Endothelial cell of umbilical vein (primary cell): ENCODE measurements at regions not wholly inside any gene's neighbourhood (a gene's known extent, or its start where the extent isn't known, plus 50 kb on each side); places are given as distances from the start of the nearest gene placed in this dataset.

Experiments
- BruUV-seq: library from RNA; stranded (reverse); fragments of 400-500 nt; replicated peaks from 2 replicates; lab custom pipeline; 2021; lab: Mats Ljungman, UMichigan
- CTCF ChIA-PET: fragments of 300-600, 350-600 bp; sonication (Branson Sonifier 250); formaldehyde crosslinking; loops from one replicate; lab custom pipeline; 2021; ENCODE audit warnings: antibody characterized with exemption, inconsistent platforms; lab: Charles Lee
- POLR2A ChIA-PET: fragments of 300-600, 350-600 bp; sonication (Branson Sonifier 250); formaldehyde crosslinking; loops from one replicate; lab custom pipeline; 2021; ENCODE audit warnings: antibody characterized with exemption, inconsistent platforms; lab: Charles Lee
- DNase-seq: peaks from one replicate; pipeline ENCODE4 v3.0.0-alpha.2; 2011; ENCODE audit warnings: low read depth, low spot score
- FAIRE-seq: peaks from 2 replicates; lab custom pipeline; 2011; peaks lifted over from hg19 to GRCh38; lab: Jason Lieb, UNC
- H2AFZ ChIP-seq: 2 replicates; pipeline ENCODE4 v1.6.0; 2012; ENCODE audit warnings: low read depth, low read length, control low read depth, inconsistent platforms
- H3K27ac ChIP-seq: 2 replicates; pipeline ENCODE4 v1.5.1; 2011; ENCODE audit warnings: low read depth, mild to moderate bottlenecking, control low read depth, low read length, moderate library complexity; ENCODE audit not compliant: insufficient read depth
- H3K27me3 ChIP-seq, 2 experiments: 2 replicates each; pipeline versions ENCODE4 v1.6.0 to v1.6.1; 2011; ENCODE audit warnings: low read length in 2 of 2, mixed read lengths in 1 of 2; ENCODE audit not compliant: control insufficient read depth in 2 of 2, insufficient read depth in 2 of 2
- H3K36me3 ChIP-seq, 2 experiments: 2 replicates in 1 of 2; 3 replicates in 1 of 2; pipeline ENCODE4 v1.5.1; 2011; ENCODE audit warnings: low read length in 2 of 2, mild to moderate bottlenecking in 1 of 2, moderate library complexity in 1 of 2; ENCODE audit not compliant: control insufficient read depth in 2 of 2, insufficient read depth in 2 of 2; ENCODE audit errors: extremely low read depth in 1 of 2
- H3K4me1 ChIP-seq: 3 replicates; pipeline ENCODE4 v1.5.1; 2011; ENCODE audit warnings: mild to moderate bottlenecking, low read length; ENCODE audit not compliant: control insufficient read depth, insufficient read depth; ENCODE audit errors: extremely low read depth
- H3K4me2 ChIP-seq: 2 replicates; pipeline ENCODE4 v1.6.1; 2011; ENCODE audit warnings: low read length, control low read depth, mixed read lengths; ENCODE audit not compliant: insufficient read depth
- H3K4me3 ChIP-seq, 3 experiments: fragments of 200-600 bp in 1 of 3; sonication (generic), shearing (Covaris generic) in 1 of 3; replicated peaks in 1 of 3; 2 replicates each; pipeline ENCODE4 v1.5.1; 2011 to 2016; ENCODE audit warnings: control low read depth in 3 of 3, low read length in 3 of 3, mild to moderate bottlenecking in 2 of 3, inconsistent platforms in 1 of 3, low read depth in 1 of 3, moderate library complexity in 1 of 3; ENCODE audit not compliant: insufficient read depth in 1 of 3
- H3K79me2 ChIP-seq: 2 replicates; pipeline ENCODE4 v1.6.0; 2012; ENCODE audit warnings: low read length, inconsistent platforms; ENCODE audit not compliant: control insufficient read depth, insufficient read depth
- H3K9ac ChIP-seq: replicated peaks from 2 replicates; pipeline ENCODE3; 2011; ENCODE audit warnings: low read length, control low read depth; ENCODE audit not compliant: insufficient read depth; ENCODE audit errors: extremely low read depth
- H3K9me1 ChIP-seq: replicated peaks from 3 replicates; pipeline ENCODE4 v1.6.0; 2011; ENCODE audit warnings: mild to moderate bottlenecking, low read length; ENCODE audit not compliant: control insufficient read depth, insufficient read depth; ENCODE audit errors: extremely low read depth
- H3K9me3 ChIP-seq: replicated peaks from 2 replicates; pipeline ENCODE4 v1.5.1; 2012; ENCODE audit warnings: low read length, inconsistent platforms; ENCODE audit not compliant: control insufficient read depth, insufficient read depth
- H4K20me1 ChIP-seq: replicated peaks from 2 replicates; pipeline ENCODE3; 2011; ENCODE audit warnings: mild to moderate bottlenecking, low read length; ENCODE audit not compliant: control insufficient read depth, insufficient read depth; ENCODE audit errors: extremely low read depth
- EZH2 ChIP-seq: IDR thresholded peaks from 2 replicates; pipeline ENCODE4 v1.6.1; 2012; ENCODE audit warnings: borderline replicate concordance, low read depth, mild to moderate bottlenecking, moderate library complexity, low read length, inconsistent platforms; ENCODE audit not compliant: severe bottlenecking
- FOS ChIP-seq: IDR thresholded peaks from 2 replicates; pipeline ENCODE4 v1.6.1; 2011; ENCODE audit warnings: mild to moderate bottlenecking, low read length, moderate library complexity, borderline replicate concordance; ENCODE audit not compliant: insufficient read depth
- GATA2 ChIP-seq: IDR thresholded peaks from 2 replicates; pipeline ENCODE4 v1.7.0; 2011; ENCODE audit warnings: low read depth, mild to moderate bottlenecking, moderate library complexity, mixed read lengths, low read length; ENCODE audit not compliant: insufficient read length, insufficient read depth
- JUN ChIP-seq: IDR thresholded peaks from 2 replicates; pipeline ENCODE4 v1.6.1; 2011; ENCODE audit warnings: borderline replicate concordance, low read depth; ENCODE audit not compliant: insufficient read length, insufficient read depth
- MYC ChIP-seq: IDR thresholded peaks from one replicate; pipeline ENCODE4 v1.6.1; 2011; ENCODE audit warnings: mild to moderate bottlenecking, low read depth, low read length
- POLR2A ChIP-seq: IDR thresholded peaks from 2 replicates; pipeline ENCODE4 v1.6.1; 2012; ENCODE audit warnings: low read depth, mild to moderate bottlenecking, control low read depth, low read length
- POLR2AphosphoS5 ChIP-seq: IDR thresholded peaks from 2 replicates; pipeline ENCODE4 v1.6.1; 2012; ENCODE audit warnings: low read depth, mild to moderate bottlenecking, control low read depth, low read length, moderate library complexity; ENCODE audit not compliant: insufficient read depth
- dilution Hi-C: fragments of 300-500 bp; cut with MboI; formaldehyde crosslinking; loops from one replicate; pipeline ENCODE4 v1.15.0; 2019; ENCODE audit warnings: low sequenced_read_pairs; ENCODE audit not compliant: extremely low pct_ligation_motif_present
- intact Hi-C: fragments of 100-400 bp; cut with micrococcal nuclease; formaldehyde crosslinking; loops from one replicate; pipeline ENCODE4 v1.10.0; 2022
- TF ChIP-seq, protein P1 (sequence below), 2 donors: IDR thresholded peaks; 1 replicate in 1 of 2; 2 replicates in 1 of 2; pipeline ENCODE4 v1.5.1; 2011; ENCODE audit warnings: low read length in 2 of 2, mild to moderate bottlenecking in 2 of 2, moderate library complexity in 2 of 2, control low read depth in 1 of 2, inconsistent platforms in 1 of 2, low read depth in 1 of 2; ENCODE audit not compliant: insufficient read depth in 1 of 2; ENCODE audit errors: extremely low read depth in 1 of 2
- TF ChIP-seq, protein P2 (sequence below): IDR thresholded peaks from 2 replicates; pipeline ENCODE4 v1.6.1; 2011; ENCODE audit not compliant: insufficient read depth, insufficient read length

DNA sequence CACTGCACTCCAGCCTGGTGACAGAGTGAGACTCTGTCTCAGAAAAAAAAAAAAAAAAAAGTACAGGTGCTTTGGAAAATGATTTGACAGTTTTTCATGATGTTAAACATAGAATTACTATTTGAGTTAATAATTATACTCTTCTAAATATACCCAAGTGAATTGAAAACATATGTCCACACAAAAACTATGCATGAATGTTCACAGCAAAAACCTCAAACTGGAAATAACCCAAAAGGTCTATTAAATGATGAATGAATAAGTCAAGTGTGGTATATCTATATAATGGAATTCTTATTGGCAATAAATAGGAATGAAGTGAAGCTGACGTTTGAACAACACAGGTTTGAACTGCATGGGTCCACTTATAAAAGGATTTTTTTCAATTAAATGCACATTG, 207.2 kb upstream of the DAB2 start:
- no peak overlapping the region for H2AFZ ChIP-seq
- no peaks in the 10 kb centered on the region for H3K9me3 ChIP-seq
- dilution Hi-C loops (no loop called here), intact Hi-C loops (no loop called here)
- no peak overlapping the region for H3K4me3 ChIP-seq
- DNase-seq (no peak), FAIRE-seq (no peak)
- no peak overlapping the region for H3K9ac ChIP-seq
- no TSS peak for BruUV-seq
- peaks cover 0 to 1% of the 10 kb centered on the region in 2 experiments for H3K27me3 ChIP-seq
- ChIA-PET POLR2A (no interaction called here), CTCF (no interaction called here)
- H4K20me1 ChIP-seq: no peaks in the 10 kb centered on the region
- no peak overlapping the region for H3K4me2 ChIP-seq
- TF ChIP-seq, protein P1, sequence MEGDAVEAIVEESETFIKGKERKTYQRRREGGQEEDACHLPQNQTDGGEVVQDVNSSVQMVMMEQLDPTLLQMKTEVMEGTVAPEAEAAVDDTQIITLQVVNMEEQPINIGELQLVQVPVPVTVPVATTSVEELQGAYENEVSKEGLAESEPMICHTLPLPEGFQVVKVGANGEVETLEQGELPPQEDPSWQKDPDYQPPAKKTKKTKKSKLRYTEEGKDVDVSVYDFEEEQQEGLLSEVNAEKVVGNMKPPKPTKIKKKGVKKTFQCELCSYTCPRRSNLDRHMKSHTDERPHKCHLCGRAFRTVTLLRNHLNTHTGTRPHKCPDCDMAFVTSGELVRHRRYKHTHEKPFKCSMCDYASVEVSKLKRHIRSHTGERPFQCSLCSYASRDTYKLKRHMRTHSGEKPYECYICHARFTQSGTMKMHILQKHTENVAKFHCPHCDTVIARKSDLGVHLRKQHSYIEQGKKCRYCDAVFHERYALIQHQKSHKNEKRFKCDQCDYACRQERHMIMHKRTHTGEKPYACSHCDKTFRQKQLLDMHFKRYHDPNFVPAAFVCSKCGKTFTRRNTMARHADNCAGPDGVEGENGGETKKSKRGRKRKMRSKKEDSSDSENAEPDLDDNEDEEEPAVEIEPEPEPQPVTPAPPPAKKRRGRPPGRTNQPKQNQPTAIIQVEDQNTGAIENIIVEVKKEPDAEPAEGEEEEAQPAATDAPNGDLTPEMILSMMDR (IDR thresholded peaks at IDR 0.05; ENCODE audit: extremely low read depth in 1 of 2, insufficient read depth in 1 of 2, low read depth in 1 of 2, low read length in 2 of 2): no peak
- no peak for TF ChIP-seq POLR2AphosphoS5
- TF ChIP-seq EZH2: no peak
- no peak for TF ChIP-seq FOS
- no peak for TF ChIP-seq GATA2
- TF ChIP-seq POLR2A: no peak
- TF ChIP-seq, protein P2, sequence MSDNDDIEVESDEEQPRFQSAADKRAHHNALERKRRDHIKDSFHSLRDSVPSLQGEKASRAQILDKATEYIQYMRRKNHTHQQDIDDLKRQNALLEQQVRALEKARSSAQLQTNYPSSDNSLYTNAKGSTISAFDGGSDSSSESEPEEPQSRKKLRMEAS: no peak
- no peak for TF ChIP-seq JUN
- no peak for TF ChIP-seq MYC
- H3K9me1 ChIP-seq: no peaks in the 10 kb centered on the region
- no peaks in the 10 kb centered on the region for H3K79me2 ChIP-seq
- H3K36me3 ChIP-seq: no peaks in the 10 kb centered on the region
- no peaks in the 10 kb centered on the region for H3K4me1 ChIP-seq
- no peak overlapping the region for H3K27ac ChIP-seq
